ENCODE measurements at regions not wholly inside any gene's neighbourhood (a gene's known extent, or its start where the extent isn't known, plus 50 kb on each side); places are given as distances from the start of the nearest gene placed in this dataset.

DNA sequence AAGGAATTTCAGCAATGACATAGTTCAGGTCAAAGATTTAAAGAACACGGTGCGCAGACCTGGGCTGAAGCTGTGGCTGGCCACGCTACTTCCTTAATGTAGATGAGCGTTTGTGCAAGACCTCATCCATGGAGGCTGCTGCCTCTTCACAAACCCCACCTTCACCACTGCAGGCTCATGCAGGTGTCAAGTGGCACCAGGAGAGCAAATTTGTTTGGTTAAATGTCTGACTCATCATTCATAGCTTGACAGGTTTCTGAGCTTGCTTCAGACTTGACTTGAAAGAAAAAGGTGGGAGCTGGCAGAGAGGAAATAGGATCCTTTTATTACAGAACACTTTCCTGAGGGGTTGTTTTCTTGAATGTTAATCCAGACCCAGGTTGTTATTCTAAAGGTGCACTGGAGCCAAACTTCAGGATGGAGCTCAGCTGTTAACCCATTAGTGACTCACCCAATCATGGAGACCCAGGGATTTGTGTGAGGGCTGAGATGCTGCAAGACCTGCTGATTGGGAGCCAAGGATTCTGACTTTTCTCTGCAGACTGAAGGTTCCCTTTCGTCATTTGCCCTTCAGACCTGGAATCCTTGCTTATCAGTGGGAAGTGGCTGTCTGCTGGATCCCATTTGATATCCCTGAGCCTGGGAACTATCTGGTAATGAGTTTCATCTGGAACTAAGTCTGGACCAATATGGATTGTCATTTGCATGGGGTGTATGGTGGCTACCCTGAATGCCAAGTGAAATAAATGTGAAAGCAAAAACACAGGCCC is 315.3 kb downstream of the PTTG2 start:
- POLR2A ChIA-PET (ENCODE audit: partially characterized antibody) = no interaction called here
- Histone ChIP-seq H2BK12ac (ENCODE audit: low read depth, low read length) (no peak overlapping the region; the same call in 1 of the 2 replicates), H3K79me1 (ENCODE audit: low read depth, low read length) (no peaks in the 10 kb centered on the region), H2AFZ (ENCODE audit: low read length) (0 out of 2 replicates have a peak overlapping the region, but pooled peaks have one; percentile 49), H3K9ac (replicated peaks in 1 of 4; ENCODE audit: extremely low read depth in 1 of 4, low read depth in 3 of 4, low read length in 3 of 4) (no peak overlapping the region), H3K18ac (ENCODE audit: extremely low read depth, low read length) (no peak overlapping the region), H4K20me1 (replicated peaks in 1 of 2; ENCODE audit: control insufficient read depth in 1 of 2, insufficient read depth in 2 of 2, low read length in 2 of 2) (no peaks in the 10 kb centered on the region), H3K27me3 (replicated peaks in 1 of 4; ENCODE audit: control insufficient read depth in 3 of 4, extremely low read depth in 1 of 4, insufficient read depth in 3 of 4, low read length in 3 of 4) (peaks cover 0 to 1% (median 0%) of the 10 kb centered on the region in 4 experiments; a peak in 1 of 7 replicates), H3K27ac (ENCODE audit: low read depth, low read length) (no peak overlapping the region), H3K4ac (replicated peaks; ENCODE audit: insufficient read length, low read depth, low read length) (no peak overlapping the region), H2BK120ac (replicated peaks; ENCODE audit: low read depth, low read length) (no peak overlapping the region), H3K79me2 (ENCODE audit: control insufficient read depth in 1 of 2, insufficient read depth in 2 of 2, low read length in 2 of 2) (no peaks in the 10 kb centered on the region), H4K91ac (replicated peaks; ENCODE audit: insufficient read length, low read length) (no peak overlapping the region), H2BK20ac (ENCODE audit: low read length) (no peak overlapping the region), H3K23ac (ENCODE audit: insufficient read length) (no peak overlapping the region), H3K4me1 (replicated peaks in 1 of 4; ENCODE audit: control insufficient read depth in 3 of 4, insufficient read depth in 4 of 4, low read length in 3 of 4) (no peaks in the 10 kb centered on the region), H2BK15ac (ENCODE audit: low read length) (no peak overlapping the region), H4K5ac (ENCODE audit: insufficient read length, low read depth, low read length) (no peak overlapping the region), H3K23me2 (ENCODE audit: low read depth, low read length) (no peaks in the 10 kb centered on the region), H2BK5ac (ENCODE audit: low read depth, low read length) (no peak overlapping the region), H3K36me3 (ENCODE audit: control insufficient read depth in 2 of 4, insufficient read depth in 4 of 4, low read length in 3 of 4) (no peaks in the 10 kb centered on the region), H3K4me3 (ENCODE audit: extremely low read depth in 1 of 4, insufficient read depth in 2 of 4, low read depth in 3 of 4, low read length in 4 of 4) (no peak overlapping the region), H2AK5ac (ENCODE audit: low read depth, low read length) (no peak overlapping the region), H3K56ac (replicated peaks; ENCODE audit: insufficient read length, low read depth, low read length) (no peak overlapping the region), H3K4me2 (ENCODE audit: insufficient read depth in 1 of 2, low read depth in 2 of 2, low read length in 2 of 2) (no peak overlapping the region), H3K9me3 (ENCODE audit: insufficient read depth in 2 of 2, low read depth in 1 of 2, low read length in 1 of 2) (no peaks in the 10 kb centered on the region), H4K8ac (ENCODE audit: extremely low read depth, insufficient read depth, low read length) (no peak overlapping the region), H3K14ac (ENCODE audit: insufficient read length) (no peak overlapping the region)
- CTCF ChIA-PET (ENCODE audit: partially characterized antibody) = interaction anchor here (1.3 kb wide), 1 partner anchor 94 kb away, joined by 3 read pairs; no protein-coding TSS in a partner anchor
- TF ChIP-seq TAF7 (optimal IDR thresholded peaks at IDR 0.05; ENCODE audit: borderline replicate concordance, low read depth, low read length) (no peak), SIRT6 (IDR thresholded peaks at IDR 0.05; ENCODE audit: low read length) (no peak), SAP30 (IDR thresholded peaks at IDR 0.05; ENCODE audit: insufficient read depth, insufficient replicate concordance, low read length) (no peak), RFX5 (IDR thresholded peaks at IDR 0.05; ENCODE audit: borderline replicate concordance, low read depth, low read length) (no peak), FOSL1 (IDR thresholded peaks at IDR 0.05; ENCODE audit: insufficient read depth, low read depth, low read length) (no peak), NRF1 (IDR thresholded peaks at IDR 0.05; ENCODE audit: low read depth, low read length) (no peak), GABPA (IDR thresholded peaks at IDR 0.05; ENCODE audit: borderline replicate concordance, insufficient read depth, low read length) (no peak), EZH2 (IDR thresholded peaks at IDR 0.05; ENCODE audit: low read depth, low read length, severe bottlenecking) (no peak), CBX8 (IDR thresholded peaks at IDR 0.05; ENCODE audit: borderline replicate concordance, low read depth, low read length) (no peak), MAFK (IDR thresholded peaks at IDR 0.05; ENCODE audit: low read depth, low read length) (no peak), GTF2F1 (IDR thresholded peaks at IDR 0.05; ENCODE audit: borderline replicate concordance, low read depth, low read length) (no peak), BRCA1 (IDR thresholded peaks at IDR 0.05; ENCODE audit: low read depth, low read length) (no peak)
- FAIRE-seq = no peak
- DNase-seq (ENCODE audit: low read depth in 1 of 2, low spot score in 2 of 2) = no peak
- WGBS, 2 experiments (ENCODE audit: extremely low coverage in 1 of 2, insufficient coverage in 1 of 2, insufficient read length in 1 of 2, insufficient replicate concordance in 2 of 2, low coverage in 1 of 2, low lambda C conversion rate in 2 of 2, missing lambda C conversion rate in 1 of 2) = 93% methylated on average over 5 of the region's 5 CpGs; no CpG with 5 or more reads in 1 of the 2 experiments
